ENCODE measurements at regions not wholly inside any gene's neighbourhood (a gene's known extent, or its start where the extent isn't known, plus 50 kb on each side); places are given as distances from the start of the nearest gene placed in this dataset.
"Not testable (repeated sequence)": the region's sequence is repeated elsewhere in the genome, so short reads cannot be mapped to it uniquely, and the experiment has no call there.

GRCh38 chr7:131957338-131958020 is 401.1 kb upstream of the PODXL start:
- DNase-seq = no peak

- DNase-seq = no peak
Observed at GRCh38 chr7:131956864-131957263, 400.4 kb upstream of the PODXL start.

GRCh38 chr7:131955679-131956078 is 399.3 kb upstream of the PODXL start:
- no peak for DNase-seq

GRCh38 chr7:131953184-131953583 is 396.8 kb upstream of the PODXL start:
- no peak for DNase-seq

- no peak for DNase-seq
Observed at GRCh38 chr7:131952365-131952764, 395.9 kb upstream of the PODXL start.

- DNase-seq = no peak
Observed at GRCh38 chr7:131950758-131951157, 394.3 kb upstream of the PODXL start.

- DNase-seq = no peak
Observed at GRCh38 chr7:131949659-131950058, 393.2 kb upstream of the PODXL start.

- no peak for DNase-seq
Observed at GRCh38 chr7:131948434-131949053, 392.1 kb upstream of the PODXL start.

- no peak for DNase-seq
Observed at GRCh38 chr7:131947661-131948060, 391.2 kb upstream of the PODXL start.

- DNase-seq = no peak
Observed at GRCh38 chr7:131945957-131946544, 389.6 kb upstream of the PODXL start.

GRCh38 chr7:131945313-131945911 is 389.0 kb upstream of the PODXL start:
- DNase-seq = no peak

GRCh38 chr7:131944556-131945069 is 388.2 kb upstream of the PODXL start:
- DNase-seq = no peak

GRCh38 chr7:131943646-131944045 is 387.2 kb upstream of the PODXL start:
- DNase-seq = no peak

GRCh38 chr7:131943211-131943610 is 386.8 kb upstream of the PODXL start:
- no peak for DNase-seq

- no peak for DNase-seq
Observed at GRCh38 chr7:131942287-131943150, 386.1 kb upstream of the PODXL start.

- DNase-seq = no peak
Observed at GRCh38 chr7:131941291-131941690, 384.9 kb upstream of the PODXL start.

- DNase-seq = no peak
Observed at GRCh38 chr7:131940621-131941165, 384.3 kb upstream of the PODXL start.

GRCh38 chr7:131938788-131939187 is 382.4 kb upstream of the PODXL start:
- DNase-seq = not testable (repeated sequence)

- DNase-seq = no peak
Observed at GRCh38 chr7:131937868-131938267, 381.4 kb upstream of the PODXL start.

- no peak for DNase-seq
Observed at GRCh38 chr7:131935180-131935579, 378.8 kb upstream of the PODXL start.

- DNase-seq = no peak
Observed at GRCh38 chr7:131934452-131934851, 378.0 kb upstream of the PODXL start.

GRCh38 chr7:131933751-131934289 is 377.4 kb upstream of the PODXL start:
- DNase-seq = no peak
